HEK293 (cell line): ENCODE measurements at regions not wholly inside any gene's neighbourhood (a gene's known extent, or its start where the extent isn't known, plus 50 kb on each side); places are given as distances from the start of the nearest gene placed in this dataset.

Source experiments
- CTCF ChIA-PET: fragments of 350-600 bp; formaldehyde crosslinking; extraction: SDS; loops from one replicate; lab custom pipeline; 2021; ENCODE audit warnings: antibody characterized with exemption; lab: Yijun Ruan, JAX
- POLR2A ChIA-PET: fragments of 300-600 bp; formaldehyde crosslinking; extraction: SDS; loops from one replicate; lab custom pipeline; 2020; ENCODE audit warnings: antibody characterized with exemption, inconsistent platforms; lab: Yijun Ruan, JAX
- H3K27ac ChIP-seq: fragments of 200-500 bp; sonication (Bioruptor generic); 2 replicates; pipeline ENCODE4 v1.5.1; 2014; ENCODE audit warnings: low read depth, low read length, control low read depth, inconsistent platforms; ENCODE audit errors: extremely low read depth
- H3K36me3 ChIP-seq, 2 experiments: fragments of 200-500 bp in 1 of 2; sonication (Bioruptor generic) in 1 of 2; 1 replicate in 1 of 2; 2 replicates in 1 of 2; pipeline ENCODE4 v1.5.1; 2014 to 2017; ENCODE audit warnings: inconsistent platforms in 2 of 2, low read length in 2 of 2; ENCODE audit not compliant: control insufficient read depth in 2 of 2, insufficient read depth in 1 of 2
- H3K4me1 ChIP-seq: fragments of 200-500 bp; sonication (Bioruptor generic); 2 replicates; pipeline ENCODE4 v1.5.1; 2014; ENCODE audit warnings: mild to moderate bottlenecking, low read length, inconsistent platforms; ENCODE audit not compliant: control insufficient read depth, insufficient read depth
- H3K4me3 ChIP-seq: 2 replicates; pipeline ENCODE4 v1.5.1; 2011; ENCODE audit warnings: low read depth, mild to moderate bottlenecking, control low read depth, low read length, moderate library complexity
- H3K9me3 ChIP-seq: fragments of 200-500 bp; sonication (Bioruptor generic); 2 replicates; pipeline ENCODE4 v1.5.1; 2014; ENCODE audit warnings: low read depth, low read length, inconsistent platforms; ENCODE audit not compliant: control insufficient read depth, insufficient read depth
- GLIS1 ChIP-seq: fragments of 450-650 bp; formaldehyde crosslinking; IDR thresholded peaks from 2 replicates; pipeline ENCODE4 v1.5.1; 2016; ENCODE audit warnings: missing biosample characterization, missing genetic modification characterization
- HOXA7 ChIP-seq: sonication (generic); formaldehyde crosslinking; IDR thresholded peaks from 2 replicates; pipeline ENCODE4 v1.8.1; 2022; ENCODE audit warnings: missing genetic modification reagents, borderline replicate concordance
- KLF10 ChIP-seq: fragments of 450-650 bp; IDR thresholded peaks from 2 replicates; pipeline ENCODE4 v1.5.1; 2018; ENCODE audit warnings: missing biosample characterization, mild to moderate bottlenecking, missing genetic modification characterization
- KLF17 ChIP-seq: fragments of 450-650 bp; formaldehyde crosslinking; IDR thresholded peaks from 2 replicates; pipeline ENCODE4 v1.5.1; 2016; ENCODE audit warnings: missing biosample characterization, missing genetic modification characterization
- ZNF10 ChIP-seq: fragments of 450-650 bp; formaldehyde crosslinking; IDR thresholded peaks from 2 replicates; pipeline ENCODE4 v1.5.1; 2017; ENCODE audit warnings: missing biosample characterization, missing genetic modification characterization
- ZNF133 ChIP-seq: fragments of 450-650 bp; formaldehyde crosslinking; IDR thresholded peaks from 2 replicates; pipeline ENCODE4 v1.5.1; 2016; ENCODE audit warnings: missing biosample characterization, missing genetic modification characterization
- ZNF324 ChIP-seq: fragments of 450-650 bp; formaldehyde crosslinking; IDR thresholded peaks from 2 replicates; pipeline ENCODE4 v1.5.1; 2016; ENCODE audit warnings: missing biosample characterization, missing genetic modification characterization
- ZNF37A ChIP-seq: fragments of 450-650 bp; IDR thresholded peaks from 2 replicates; pipeline ENCODE4 v1.5.1; 2018; ENCODE audit warnings: missing biosample characterization, missing genetic modification characterization
- ZNF48 ChIP-seq: fragments of 450-650 bp; formaldehyde crosslinking; IDR thresholded peaks from 2 replicates; pipeline ENCODE4 v1.5.1; 2016; ENCODE audit warnings: missing biosample characterization, missing genetic modification characterization
- ZNF510 ChIP-seq: fragments of 450-650 bp; formaldehyde crosslinking; IDR thresholded peaks from 2 replicates; pipeline ENCODE4 v1.5.1; 2018; ENCODE audit warnings: mild to moderate bottlenecking, missing genetic modification characterization, missing biosample characterization; ENCODE audit not compliant: insufficient replicate concordance
- ZNF548 ChIP-seq: fragments of 450-650 bp; formaldehyde crosslinking; IDR thresholded peaks from 2 replicates; pipeline ENCODE4 v1.5.1; 2016; ENCODE audit warnings: missing biosample characterization, missing genetic modification characterization
- ZNF645 ChIP-seq: fragments of 450-650 bp; formaldehyde crosslinking; IDR thresholded peaks from 2 replicates; pipeline ENCODE4; 2016; ENCODE audit warnings: missing biosample characterization, missing genetic modification characterization
- ZNF654 ChIP-seq: fragments of 450-650 bp; formaldehyde crosslinking; IDR thresholded peaks from 2 replicates; pipeline ENCODE4 v1.5.1; 2016; ENCODE audit warnings: low read depth, missing biosample characterization, missing genetic modification characterization
- ZNF670 ChIP-seq: fragments of 450-650 bp; formaldehyde crosslinking; IDR thresholded peaks from 2 replicates; pipeline ENCODE4 v1.5.1; 2016; ENCODE audit warnings: missing biosample characterization, missing genetic modification characterization, low read depth
- ZSCAN4 ChIP-seq: fragments of 450-650 bp; formaldehyde crosslinking; IDR thresholded peaks from 2 replicates; pipeline ENCODE4 v1.5.1; 2017; ENCODE audit warnings: missing biosample characterization, missing genetic modification characterization
- ZXDB ChIP-seq: fragments of 450-650 bp; formaldehyde crosslinking; IDR thresholded peaks from 2 replicates; pipeline ENCODE4 v1.5.1; 2016; ENCODE audit warnings: missing biosample characterization, missing genetic modification characterization
- TF ChIP-seq, protein P1 (sequence below): fragments of 450-650 bp; formaldehyde crosslinking; IDR thresholded peaks from 2 replicates; pipeline ENCODE4 v1.5.1; 2016; ENCODE audit warnings: missing biosample characterization, missing genetic modification characterization
- TF ChIP-seq, protein P2 (sequence below): fragments of 450-650 bp; formaldehyde crosslinking; IDR thresholded peaks from 2 replicates; pipeline ENCODE4 v1.5.1; 2016; ENCODE audit warnings: missing biosample characterization, missing genetic modification characterization, borderline replicate concordance
- TF ChIP-seq, protein P3 (sequence below): fragments of 450-650 bp; formaldehyde crosslinking; IDR thresholded peaks from 2 replicates; pipeline ENCODE4 v1.5.1; 2016; ENCODE audit warnings: missing biosample characterization, missing genetic modification characterization, borderline replicate concordance

GRCh38 chr2:497770-498492 lies 179.3 kb downstream of the TMEM18 start (continued):
- TF ChIP-seq ZNF48 (tag by site-specific recombination): no peak
- TF ChIP-seq ZNF37A (tag by site-specific recombination): no peak
- TF ChIP-seq ZNF645: no peak

- Histone ChIP-seq H3K4me1 (no peaks in the 10 kb centered on the region), H3K4me3 (no peak overlapping the region), H3K27ac (no peak overlapping the region), H3K36me3 (no peaks in the 10 kb centered on the region), H3K9me3 (no peaks in the 10 kb centered on the region)
- TF ChIP-seq ZNF324 (tag by site-specific recombination): no peak
- no peak for TF ChIP-seq KLF17 (tag by site-specific recombination)
- no peak for TF ChIP-seq ZNF133
- TF ChIP-seq, protein P1, sequence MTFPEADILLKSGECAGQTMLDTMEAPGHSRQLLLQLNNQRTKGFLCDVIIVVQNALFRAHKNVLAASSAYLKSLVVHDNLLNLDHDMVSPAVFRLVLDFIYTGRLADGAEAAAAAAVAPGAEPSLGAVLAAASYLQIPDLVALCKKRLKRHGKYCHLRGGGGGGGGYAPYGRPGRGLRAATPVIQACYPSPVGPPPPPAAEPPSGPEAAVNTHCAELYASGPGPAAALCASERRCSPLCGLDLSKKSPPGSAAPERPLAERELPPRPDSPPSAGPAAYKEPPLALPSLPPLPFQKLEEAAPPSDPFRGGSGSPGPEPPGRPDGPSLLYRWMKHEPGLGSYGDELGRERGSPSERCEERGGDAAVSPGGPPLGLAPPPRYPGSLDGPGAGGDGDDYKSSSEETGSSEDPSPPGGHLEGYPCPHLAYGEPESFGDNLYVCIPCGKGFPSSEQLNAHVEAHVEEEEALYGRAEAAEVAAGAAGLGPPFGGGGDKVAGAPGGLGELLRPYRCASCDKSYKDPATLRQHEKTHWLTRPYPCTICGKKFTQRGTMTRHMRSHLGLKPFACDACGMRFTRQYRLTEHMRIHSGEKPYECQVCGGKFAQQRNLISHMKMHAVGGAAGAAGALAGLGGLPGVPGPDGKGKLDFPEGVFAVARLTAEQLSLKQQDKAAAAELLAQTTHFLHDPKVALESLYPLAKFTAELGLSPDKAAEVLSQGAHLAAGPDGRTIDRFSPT (tag by site-specific recombination): no peak
- no peak for TF ChIP-seq KLF10 (tag by site-specific recombination)
- no peak for TF ChIP-seq ZXDB (tag by site-specific recombination)
- TF ChIP-seq GLIS1 (tag by site-specific recombination): no peak
- TF ChIP-seq ZNF670 (tag by site-specific recombination): no peak
- TF ChIP-seq ZNF548 (tag by site-specific recombination): no peak
- TF ChIP-seq, protein P2, sequence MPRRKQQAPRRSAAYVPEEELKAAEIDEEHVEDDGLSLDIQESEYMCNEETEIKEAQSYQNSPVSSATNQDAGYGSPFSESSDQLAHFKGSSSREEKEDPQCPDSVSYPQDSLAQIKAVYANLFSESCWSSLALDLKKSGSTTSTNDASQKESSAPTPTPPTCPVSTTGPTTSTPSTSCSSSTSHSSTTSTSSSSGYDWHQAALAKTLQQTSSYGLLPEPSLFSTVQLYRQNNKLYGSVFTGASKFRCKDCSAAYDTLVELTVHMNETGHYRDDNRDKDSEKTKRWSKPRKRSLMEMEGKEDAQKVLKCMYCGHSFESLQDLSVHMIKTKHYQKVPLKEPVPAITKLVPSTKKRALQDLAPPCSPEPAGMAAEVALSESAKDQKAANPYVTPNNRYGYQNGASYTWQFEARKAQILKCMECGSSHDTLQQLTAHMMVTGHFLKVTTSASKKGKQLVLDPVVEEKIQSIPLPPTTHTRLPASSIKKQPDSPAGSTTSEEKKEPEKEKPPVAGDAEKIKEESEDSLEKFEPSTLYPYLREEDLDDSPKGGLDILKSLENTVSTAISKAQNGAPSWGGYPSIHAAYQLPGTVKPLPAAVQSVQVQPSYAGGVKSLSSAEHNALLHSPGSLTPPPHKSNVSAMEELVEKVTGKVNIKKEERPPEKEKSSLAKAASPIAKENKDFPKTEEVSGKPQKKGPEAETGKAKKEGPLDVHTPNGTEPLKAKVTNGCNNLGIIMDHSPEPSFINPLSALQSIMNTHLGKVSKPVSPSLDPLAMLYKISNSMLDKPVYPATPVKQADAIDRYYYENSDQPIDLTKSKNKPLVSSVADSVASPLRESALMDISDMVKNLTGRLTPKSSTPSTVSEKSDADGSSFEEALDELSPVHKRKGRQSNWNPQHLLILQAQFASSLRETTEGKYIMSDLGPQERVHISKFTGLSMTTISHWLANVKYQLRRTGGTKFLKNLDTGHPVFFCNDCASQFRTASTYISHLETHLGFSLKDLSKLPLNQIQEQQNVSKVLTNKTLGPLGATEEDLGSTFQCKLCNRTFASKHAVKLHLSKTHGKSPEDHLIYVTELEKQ (tag by site-specific recombination): no peak
- TF ChIP-seq ZSCAN4 (tag by site-specific recombination): no peak
- no peak for TF ChIP-seq ZNF10 (tag by site-specific recombination)
- no peak for TF ChIP-seq ZNF510 (tag by site-specific recombination)
- TF ChIP-seq, protein P3, sequence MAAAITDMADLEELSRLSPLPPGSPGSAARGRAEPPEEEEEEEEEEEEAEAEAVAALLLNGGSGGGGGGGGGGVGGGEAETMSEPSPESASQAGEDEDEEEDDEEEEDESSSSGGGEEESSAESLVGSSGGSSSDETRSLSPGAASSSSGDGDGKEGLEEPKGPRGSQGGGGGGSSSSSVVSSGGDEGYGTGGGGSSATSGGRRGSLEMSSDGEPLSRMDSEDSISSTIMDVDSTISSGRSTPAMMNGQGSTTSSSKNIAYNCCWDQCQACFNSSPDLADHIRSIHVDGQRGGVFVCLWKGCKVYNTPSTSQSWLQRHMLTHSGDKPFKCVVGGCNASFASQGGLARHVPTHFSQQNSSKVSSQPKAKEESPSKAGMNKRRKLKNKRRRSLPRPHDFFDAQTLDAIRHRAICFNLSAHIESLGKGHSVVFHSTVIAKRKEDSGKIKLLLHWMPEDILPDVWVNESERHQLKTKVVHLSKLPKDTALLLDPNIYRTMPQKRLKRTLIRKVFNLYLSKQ (tag by site-specific recombination): no peak
- no peak for TF ChIP-seq ZNF654
- TF ChIP-seq HOXA7 (CRISPR knock-in tag): no peak
- ChIA-PET CTCF (no interaction called here), POLR2A (no interaction called here)
Measured at GRCh38 chr2:496729-497128, 180.5 kb downstream of the TMEM18 start.
